ENCODE measurements at regions not wholly inside any gene's neighbourhood (a gene's known extent, or its start where the extent isn't known, plus 50 kb on each side); places are given as distances from the start of the nearest gene placed in this dataset.

GRCh38 chr5:12624776-12625560 lies 720.7 kb upstream of the CTNND2 start:
- peaks cover 5% of the 10 kb centered on the region for H3K9me3 Mint-ChIP-seq
- ChIA-PET POLR2A (no interaction called here), CTCF (no interaction called here)
- TF ChIP-seq SP1 (CRISPR knock-in tag; conservative IDR thresholded peaks at IDR 0.05) = 0 out of 2 replicates have a peak, but pooled peaks have one; percentile 21
- TF ChIP-seq ZNF219 (CRISPR knock-in tag; IDR thresholded peaks at IDR 0.05; ENCODE audit: borderline replicate concordance) = no peak
- H3K27me3 Mint-ChIP-seq (ENCODE audit: low read depth) = no peaks in the 10 kb centered on the region
- peaks cover 80% of the 10 kb centered on the region for H3K4me1 Mint-ChIP-seq
- peak; percentile 10 for DNase-seq (ENCODE audit: low spot score)
- ATAC-seq = peak; percentile 9
- H3K4me3 Mint-ChIP-seq = peak overlapping the region; percentile 73
- peak overlapping the region; percentile 96 for H3K27ac Mint-ChIP-seq
- peaks cover 45% of the 10 kb centered on the region for H3K36me3 Mint-ChIP-seq

- H3K36me3 Mint-ChIP-seq = peaks cover 55% of the 10 kb centered on the region
- TF ChIP-seq ELF4 (CRISPR knock-in tag; IDR thresholded peaks at IDR 0.05; ENCODE audit: low read depth) (no peak), FOXP4 (CRISPR knock-in tag; IDR thresholded peaks at IDR 0.05) (peak; percentile 73; the same call in 1 of the 2 replicates), NR2C2 (CRISPR knock-in tag; IDR thresholded peaks at IDR 0.05) (no peak), CREM (CRISPR knock-in tag; IDR thresholded peaks at IDR 0.05) (0 out of 2 replicates have a peak, but pooled peaks have one; percentile 37), ZNF423 (CRISPR knock-in tag; IDR thresholded peaks at IDR 0.05) (peak; percentile 67; the same call in 1 of the 2 replicates), E2F5 (CRISPR knock-in tag; IDR thresholded peaks at IDR 0.05) (no peak), FOXK1 (CRISPR knock-in tag; IDR thresholded peaks at IDR 0.05) (peak; percentile 82), MAX (CRISPR knock-in tag; IDR thresholded peaks at IDR 0.05) (peak; percentile 52; the same call in 1 of the 2 replicates), SP1 (CRISPR knock-in tag; conservative IDR thresholded peaks at IDR 0.05) (0 out of 2 replicates have a peak, but pooled peaks have one; percentile 38), TEAD4 (CRISPR knock-in tag; IDR thresholded peaks at IDR 0.05) (no peak), FOXJ3 (CRISPR knock-in tag; IDR thresholded peaks at IDR 0.05; ENCODE audit: borderline replicate concordance) (0 out of 2 replicates have a peak, but pooled peaks have one; percentile 49), ETV6 (CRISPR knock-in tag; IDR thresholded peaks at IDR 0.05) (0 out of 2 replicates have a peak, but pooled peaks have one; percentile 13), NFE2L1 (CRISPR knock-in tag; IDR thresholded peaks at IDR 0.05) (0 out of 2 replicates have a peak, but pooled peaks have one; percentile 65), TEAD1 (CRISPR knock-in tag; IDR thresholded peaks at IDR 0.05) (peak; percentile 93)
- no peaks in the 10 kb centered on the region for H3K27me3 Mint-ChIP-seq (ENCODE audit: low read depth)
- ATAC-seq (peak; percentile 41), DNase-seq (ENCODE audit: low spot score) (peak; percentile 17)
- peaks cover 75% of the 10 kb centered on the region for H3K4me1 Mint-ChIP-seq
- POLR2A ChIA-PET = no interaction called here
- peak overlapping the region; percentile 96 for H3K27ac Mint-ChIP-seq
- CTCF ChIA-PET = interaction anchor here (1.2 to 1.7 kb wide), 2 partner anchors 331 to 345 kb away, joined by 3 read pairs; no protein-coding TSS in a partner anchor
- H3K4me3 Mint-ChIP-seq = peak overlapping the region; percentile 73; the same call in 1 of the 2 replicates
- H3K9me3 Mint-ChIP-seq = peaks cover 19% of the 10 kb centered on the region
These were observed 719.2 kb upstream of the CTNND2 start for GRCh38 chr5:12623408-12623807.

- no peak for DNase-seq (ENCODE audit: low spot score)
- CTCF ChIA-PET = no interaction called here
These were observed 711.8 kb upstream of the CTNND2 start for GRCh38 chr5:12616093-12616492.

More at GRCh38 chr5:12616093-12616492, 711.8 kb upstream of the CTNND2 start:
- Mint-ChIP-seq H3K36me3 (peaks cover 57% of the 10 kb centered on the region), H3K4me1 (peaks cover 23% of the 10 kb centered on the region), H3K27me3 (ENCODE audit: low read depth) (no peaks in the 10 kb centered on the region; the same call in none of the 2 replicates), H3K9me3 (peaks cover 64% of the 10 kb centered on the region), H3K27ac (no peak overlapping the region), H3K4me3 (no peak overlapping the region)
- POLR2A ChIA-PET = no interaction called here
- no peak for ATAC-seq
- TF ChIP-seq ZBTB21 (CRISPR knock-in tag; IDR thresholded peaks at IDR 0.05; ENCODE audit: borderline replicate concordance) (no peak), MYBL2 (CRISPR knock-in tag; IDR thresholded peaks at IDR 0.05) (no peak), E2F1 (CRISPR knock-in tag; IDR thresholded peaks at IDR 0.05) (no peak), ZNF671 (CRISPR knock-in tag; IDR thresholded peaks at IDR 0.05) (no peak), HMGA2 (CRISPR knock-in tag; IDR thresholded peaks at IDR 0.05) (no peak), PRRX2 (CRISPR knock-in tag; IDR thresholded peaks at IDR 0.05) (no peak), TCF7 (CRISPR knock-in tag; IDR thresholded peaks at IDR 0.05; ENCODE audit: low read depth) (no peak), ZSCAN18 (CRISPR knock-in tag; IDR thresholded peaks at IDR 0.05) (no peak), ATF3 (CRISPR knock-in tag; conservative IDR thresholded peaks at IDR 0.05) (no peak), FOXP4 (CRISPR knock-in tag; IDR thresholded peaks at IDR 0.05) (no peak)

Measured in WTC11 (cell line).